ENCODE measurements at regions not wholly inside any gene's neighbourhood (a gene's known extent, or its start where the extent isn't known, plus 50 kb on each side); places are given as distances from the start of the nearest gene placed in this dataset.

GRCh38 chr14:54175298-54175942, 218.8 kb upstream of the BMP4 start:
- peak; percentile 56 to 68 for DNase-seq

DNA sequence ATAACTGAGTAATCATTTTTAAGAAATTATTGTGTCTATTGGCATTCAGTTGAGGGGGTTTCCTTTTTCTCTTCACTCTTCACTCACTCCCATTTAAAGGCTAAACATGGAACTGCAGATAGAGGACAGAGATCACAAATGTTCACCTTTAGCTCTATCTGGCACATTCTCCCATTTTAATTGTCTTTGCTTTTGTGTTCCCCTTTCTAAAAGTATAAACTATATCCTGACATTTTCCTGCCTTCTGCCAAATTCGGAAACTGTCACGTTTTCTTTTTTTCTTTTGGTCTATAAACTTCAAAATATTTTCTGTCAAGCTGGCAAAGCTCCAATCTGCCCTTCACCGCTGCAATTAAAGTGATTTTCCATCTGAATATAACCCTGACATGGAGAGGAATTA, 219.8 kb upstream of the CDKN3 start:
- DNase-seq = no peak

GRCh38 chr14:54177641-54178621, 218.9 kb upstream of the CDKN3 start:
- DNase-seq = no peak

DNA sequence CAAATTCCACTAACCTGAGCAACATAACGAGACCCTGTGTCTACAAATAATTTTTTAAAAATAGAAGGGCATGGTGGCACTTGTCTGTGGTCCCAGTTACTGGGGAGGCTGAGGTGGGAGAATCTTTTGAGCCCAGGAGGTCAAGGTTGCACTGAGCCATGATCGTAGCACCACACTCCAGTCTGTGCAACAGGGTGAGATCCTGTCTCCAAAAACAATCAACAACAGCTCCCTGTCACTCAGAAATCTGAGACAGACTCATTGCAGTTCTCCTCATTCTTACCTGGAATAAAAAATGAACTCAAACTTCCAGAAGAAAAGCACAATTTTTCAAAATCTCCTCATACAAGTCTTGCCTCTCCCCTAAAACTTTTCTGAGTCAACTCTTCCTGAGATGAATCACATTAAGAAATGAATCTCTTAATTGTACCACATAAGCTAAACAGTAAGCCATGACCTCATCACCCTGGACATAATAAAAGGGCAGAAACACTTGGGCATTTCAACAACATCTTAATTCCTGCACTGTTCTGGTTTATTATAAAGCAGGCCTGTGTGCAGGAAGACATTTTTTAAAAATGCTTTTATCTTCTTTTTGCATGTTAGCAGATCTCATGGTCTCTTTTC, 214.3 kb upstream of the CDKN3 start:
- DNase-seq = no peak

- no peak for DNase-seq
These were observed 209.7 kb upstream of the CDKN3 start for GRCh38 chr14:54186821-54187763.

GRCh38 chr14:54188064-54188666, 208.6 kb upstream of the CDKN3 start:
- no peak for DNase-seq

GRCh38 chr14:54189333-54189732, 207.5 kb upstream of the CDKN3 start:
- DNase-seq = no peak

- no peak for DNase-seq
These were observed 207.0 kb upstream of the CDKN3 start for GRCh38 chr14:54189748-54190354.

DNA sequence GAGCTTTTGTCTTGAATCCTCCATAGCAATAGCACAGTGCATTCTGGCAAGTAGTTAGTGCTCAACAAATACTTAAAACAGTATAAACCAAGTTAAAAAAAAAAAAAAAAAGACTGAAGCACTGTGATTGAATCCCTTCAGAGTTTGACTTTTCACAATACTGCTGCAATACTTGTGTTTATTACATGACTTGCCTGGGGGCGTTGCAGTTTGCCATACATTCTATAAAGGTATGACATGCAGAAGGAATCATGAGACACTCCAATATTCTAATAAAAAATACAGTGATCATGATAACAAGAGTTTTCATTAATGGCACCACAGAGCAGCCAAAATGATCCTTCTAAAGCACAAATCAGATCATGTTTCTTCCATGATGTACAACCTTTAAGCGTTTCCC, 205.0 kb upstream of the CDKN3 start:
- no peak for DNase-seq

GRCh38 chr14:54192610-54193009, 204.2 kb upstream of the CDKN3 start:
- DNase-seq = no peak

GRCh38 chr14:54193871-54194270, 202.9 kb upstream of the CDKN3 start:
- DNase-seq = no peak

- DNase-seq = no peak
These were observed 202.3 kb upstream of the CDKN3 start for GRCh38 chr14:54194501-54194900.

GRCh38 chr14:54197369-54197768, 199.4 kb upstream of the CDKN3 start:
- no peak for DNase-seq

DNA sequence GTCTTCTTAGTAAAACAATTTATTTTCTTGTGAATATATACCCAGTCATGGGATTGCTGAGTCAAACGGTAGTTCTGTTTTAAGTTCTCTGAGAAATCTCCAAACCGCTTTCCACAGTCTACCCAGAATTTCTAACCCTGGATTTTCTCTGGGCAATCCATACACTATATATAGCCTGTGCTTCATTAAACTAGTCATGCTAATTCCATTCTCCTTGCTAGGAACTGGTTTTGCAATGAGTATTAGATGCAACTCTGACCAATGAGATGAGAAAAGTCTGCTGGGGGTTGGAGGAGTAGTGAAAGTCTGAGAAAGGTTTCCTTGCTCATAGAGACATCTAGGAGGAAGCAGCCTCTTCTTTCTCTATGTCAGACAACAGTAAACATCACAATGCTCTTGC, 196.1 kb upstream of the CDKN3 start:
- DNase-seq = no peak

DNA sequence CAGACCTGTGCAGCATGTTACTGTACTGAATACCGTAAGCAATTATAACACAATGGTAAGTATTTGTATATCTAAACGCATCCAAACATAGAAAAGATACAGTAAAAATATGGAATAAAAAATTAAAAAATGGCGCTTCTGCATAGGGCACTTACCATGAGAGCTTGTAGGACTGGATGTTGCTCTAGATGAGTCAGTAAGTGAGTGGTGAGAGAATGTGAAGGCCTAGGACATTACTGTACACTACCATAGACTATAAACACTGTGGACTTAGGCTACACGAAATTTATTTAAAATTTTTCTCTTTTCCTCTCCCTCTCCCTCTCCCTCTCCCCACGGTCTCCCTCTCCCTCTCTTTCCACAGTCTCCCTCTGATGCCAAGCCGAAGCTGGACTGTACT, 194.5 kb upstream of the CDKN3 start:
- DNase-seq = no peak

DNA sequence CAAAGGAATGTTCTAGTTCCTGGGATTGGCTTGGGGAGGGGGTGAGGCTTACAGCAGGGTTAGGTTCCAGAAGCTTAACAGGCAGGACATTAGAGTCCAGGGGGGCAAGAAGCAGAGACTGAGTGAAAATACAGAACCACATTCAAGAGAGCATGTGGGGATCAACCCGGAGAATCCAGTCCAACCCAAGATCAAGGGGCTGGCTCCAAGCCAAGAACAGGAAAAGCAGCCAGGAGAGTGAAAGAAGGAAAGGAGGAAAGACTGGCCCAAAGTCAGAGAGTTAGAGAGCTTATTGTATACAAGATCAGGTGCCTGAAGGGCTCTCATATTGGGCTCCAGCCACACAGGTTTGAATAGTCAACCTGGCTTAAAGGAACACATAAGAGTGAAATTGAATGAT, 190.3 kb upstream of the CDKN3 start:
- no peak for DNase-seq

DNA sequence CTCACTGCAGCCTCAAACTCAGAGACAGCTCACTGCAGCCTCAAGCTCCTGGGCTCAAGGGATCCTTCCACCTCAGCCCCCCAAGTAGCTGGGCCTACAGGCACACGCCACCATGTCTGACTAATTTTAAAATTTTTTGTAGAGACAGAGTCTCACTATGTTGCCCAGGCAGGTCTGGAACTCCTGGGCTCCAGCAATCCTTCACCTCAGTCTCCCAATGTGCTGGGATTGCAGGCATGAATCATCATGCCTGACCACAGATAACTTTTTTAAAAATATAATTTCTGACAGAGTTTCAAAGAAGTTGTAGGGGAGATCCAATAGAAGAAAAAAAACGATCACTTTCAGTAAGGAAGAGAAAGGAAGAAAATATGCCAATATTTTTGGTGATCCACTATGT, 189.7 kb upstream of the CDKN3 start:
- DNase-seq = no peak

- no peak for DNase-seq
These were observed 189.0 kb upstream of the CDKN3 start for GRCh38 chr14:54207476-54208462.

DNA sequence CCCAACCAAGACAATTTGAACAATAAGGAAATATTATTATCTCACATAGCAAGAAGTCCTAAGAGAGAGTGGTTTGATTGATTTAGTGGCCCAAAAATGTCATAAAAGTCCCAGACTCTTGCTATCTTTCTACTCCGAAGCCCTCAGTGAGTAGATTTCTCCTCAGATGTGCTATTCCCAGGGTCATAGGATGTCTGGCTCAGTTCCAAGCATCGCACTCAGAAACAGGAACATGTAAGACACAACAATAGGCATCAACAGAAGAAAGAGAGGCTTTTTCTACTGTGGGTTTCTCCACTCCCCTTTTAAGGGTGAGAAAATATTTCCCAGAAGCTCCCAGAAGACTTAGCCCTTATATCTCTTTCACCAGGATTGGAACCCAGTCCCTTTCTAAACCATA, 188.1 kb upstream of the CDKN3 start:
- DNase-seq = no peak

All from inflammatory macrophage (primary cell).